ENCODE measurements at regions not wholly inside any gene's neighbourhood (a gene's known extent, or its start where the extent isn't known, plus 50 kb on each side); places are given as distances from the start of the nearest gene placed in this dataset.

DNA sequence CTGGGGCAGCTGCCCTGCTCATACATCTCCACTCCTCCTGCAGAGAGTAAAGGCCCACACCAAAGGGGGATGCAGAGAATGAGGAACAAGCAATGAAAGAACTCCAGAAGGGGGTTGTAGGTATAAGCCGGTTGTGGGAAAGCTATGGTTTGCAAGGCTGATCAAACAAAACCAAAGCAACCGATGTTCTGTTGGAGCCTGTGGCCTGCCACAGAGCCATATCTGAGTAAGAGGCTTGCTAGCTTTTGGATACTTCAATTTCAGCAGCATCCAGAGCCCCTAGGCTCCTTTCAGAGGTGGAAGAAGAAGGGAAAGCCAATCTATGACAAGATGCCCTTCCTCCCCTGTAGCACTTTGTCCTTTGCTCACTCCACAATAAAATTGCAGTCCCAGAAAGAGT is 163.2 kb downstream of the RRAGC start:
- TF ChIP-seq POLR2A (IDR thresholded peaks at IDR 0.05) = no peak
- TF ChIP-seq, protein P1, sequence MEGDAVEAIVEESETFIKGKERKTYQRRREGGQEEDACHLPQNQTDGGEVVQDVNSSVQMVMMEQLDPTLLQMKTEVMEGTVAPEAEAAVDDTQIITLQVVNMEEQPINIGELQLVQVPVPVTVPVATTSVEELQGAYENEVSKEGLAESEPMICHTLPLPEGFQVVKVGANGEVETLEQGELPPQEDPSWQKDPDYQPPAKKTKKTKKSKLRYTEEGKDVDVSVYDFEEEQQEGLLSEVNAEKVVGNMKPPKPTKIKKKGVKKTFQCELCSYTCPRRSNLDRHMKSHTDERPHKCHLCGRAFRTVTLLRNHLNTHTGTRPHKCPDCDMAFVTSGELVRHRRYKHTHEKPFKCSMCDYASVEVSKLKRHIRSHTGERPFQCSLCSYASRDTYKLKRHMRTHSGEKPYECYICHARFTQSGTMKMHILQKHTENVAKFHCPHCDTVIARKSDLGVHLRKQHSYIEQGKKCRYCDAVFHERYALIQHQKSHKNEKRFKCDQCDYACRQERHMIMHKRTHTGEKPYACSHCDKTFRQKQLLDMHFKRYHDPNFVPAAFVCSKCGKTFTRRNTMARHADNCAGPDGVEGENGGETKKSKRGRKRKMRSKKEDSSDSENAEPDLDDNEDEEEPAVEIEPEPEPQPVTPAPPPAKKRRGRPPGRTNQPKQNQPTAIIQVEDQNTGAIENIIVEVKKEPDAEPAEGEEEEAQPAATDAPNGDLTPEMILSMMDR (IDR thresholded peaks at IDR 0.05) = no peak
- no peak for DNase-seq
- H3K4me1 ChIP-seq = no peaks in the 10 kb centered on the region
- no peaks in the 10 kb centered on the region for H3K9me3 ChIP-seq
- no peaks in the 10 kb centered on the region for H3K36me3 ChIP-seq
- H3K4me3 ChIP-seq = no peak overlapping the region
- no peak overlapping the region for H3K27ac ChIP-seq
- no peaks in the 10 kb centered on the region for H3K27me3 ChIP-seq

DNA sequence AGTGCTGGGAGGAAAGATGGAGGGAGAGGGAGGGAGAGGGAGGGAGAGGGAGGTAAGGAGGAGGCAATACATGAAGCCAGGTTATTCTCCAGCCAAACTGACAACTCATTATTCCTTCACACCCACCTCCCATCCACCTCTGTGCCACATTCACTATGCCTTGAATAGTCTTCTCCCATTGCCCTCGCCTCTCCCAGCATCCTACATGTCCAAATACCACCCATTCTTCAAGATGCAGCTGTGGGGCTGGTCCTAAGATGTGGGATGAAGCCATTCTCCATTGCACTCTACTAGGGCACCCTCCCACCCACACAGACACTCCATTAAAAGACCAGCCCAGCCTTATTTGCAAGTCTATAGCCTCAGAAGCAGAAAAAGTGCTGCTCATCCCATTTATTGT is 165.8 kb downstream of the RRAGC start:
- H3K4me3 ChIP-seq = no peak overlapping the region
- no peak overlapping the region for H3K27ac ChIP-seq
- no peaks in the 10 kb centered on the region for H3K27me3 ChIP-seq
- no peaks in the 10 kb centered on the region for H3K36me3 ChIP-seq
- TF ChIP-seq POLR2A (IDR thresholded peaks at IDR 0.05) = no peak
- TF ChIP-seq, protein P1 (IDR thresholded peaks at IDR 0.05) = no peak
- no peaks in the 10 kb centered on the region for H3K4me1 ChIP-seq
- no peak for DNase-seq
- no peaks in the 10 kb centered on the region for H3K9me3 ChIP-seq

GRCh38 chr1:38693031-38693430 is 166.5 kb downstream of the RRAGC start:
- no peak overlapping the region for H3K4me3 ChIP-seq
- TF ChIP-seq POLR2A (IDR thresholded peaks at IDR 0.05) = no peak
- TF ChIP-seq, protein P1 (IDR thresholded peaks at IDR 0.05) = no peak
- H3K36me3 ChIP-seq = no peaks in the 10 kb centered on the region
- H3K27me3 ChIP-seq = no peaks in the 10 kb centered on the region
- no peak overlapping the region for H3K27ac ChIP-seq
- H3K4me1 ChIP-seq = no peaks in the 10 kb centered on the region
- no peaks in the 10 kb centered on the region for H3K9me3 ChIP-seq
- no peak for DNase-seq

GRCh38 chr1:38690790-38691449 is 168.7 kb downstream of the RRAGC start:
- Histone ChIP-seq H3K36me3 (no peaks in the 10 kb centered on the region), H3K27me3 (no peaks in the 10 kb centered on the region), H3K4me1 (no peaks in the 10 kb centered on the region), H3K27ac (no peak overlapping the region), H3K9me3 (no peaks in the 10 kb centered on the region), H3K4me3 (no peak overlapping the region)
- TF ChIP-seq POLR2A (IDR thresholded peaks at IDR 0.05) = no peak
- TF ChIP-seq, protein P1 (IDR thresholded peaks at IDR 0.05) = no peak
- DNase-seq = no peak

GRCh38 chr1:38686927-38687255 is 172.7 kb downstream of the RRAGC start:
- no peaks in the 10 kb centered on the region for H3K27me3 ChIP-seq
- H3K36me3 ChIP-seq = no peaks in the 10 kb centered on the region
- no peak overlapping the region for H3K27ac ChIP-seq
- H3K9me3 ChIP-seq = no peaks in the 10 kb centered on the region
- no peak for DNase-seq
- no peak for TF ChIP-seq POLR2A (IDR thresholded peaks at IDR 0.05)
- TF ChIP-seq, protein P1 (IDR thresholded peaks at IDR 0.05) = no peak
- no peak overlapping the region for H3K4me3 ChIP-seq
- H3K4me1 ChIP-seq = no peaks in the 10 kb centered on the region
